ENCODE measurements at regions not wholly inside any gene's neighbourhood (a gene's known extent, or its start where the extent isn't known, plus 50 kb on each side); places are given as distances from the start of the nearest gene placed in this dataset.
"Not testable (repeated sequence)": the region's sequence is repeated elsewhere in the genome, so short reads cannot be mapped to it uniquely, and the experiment has no call there.

DNA sequence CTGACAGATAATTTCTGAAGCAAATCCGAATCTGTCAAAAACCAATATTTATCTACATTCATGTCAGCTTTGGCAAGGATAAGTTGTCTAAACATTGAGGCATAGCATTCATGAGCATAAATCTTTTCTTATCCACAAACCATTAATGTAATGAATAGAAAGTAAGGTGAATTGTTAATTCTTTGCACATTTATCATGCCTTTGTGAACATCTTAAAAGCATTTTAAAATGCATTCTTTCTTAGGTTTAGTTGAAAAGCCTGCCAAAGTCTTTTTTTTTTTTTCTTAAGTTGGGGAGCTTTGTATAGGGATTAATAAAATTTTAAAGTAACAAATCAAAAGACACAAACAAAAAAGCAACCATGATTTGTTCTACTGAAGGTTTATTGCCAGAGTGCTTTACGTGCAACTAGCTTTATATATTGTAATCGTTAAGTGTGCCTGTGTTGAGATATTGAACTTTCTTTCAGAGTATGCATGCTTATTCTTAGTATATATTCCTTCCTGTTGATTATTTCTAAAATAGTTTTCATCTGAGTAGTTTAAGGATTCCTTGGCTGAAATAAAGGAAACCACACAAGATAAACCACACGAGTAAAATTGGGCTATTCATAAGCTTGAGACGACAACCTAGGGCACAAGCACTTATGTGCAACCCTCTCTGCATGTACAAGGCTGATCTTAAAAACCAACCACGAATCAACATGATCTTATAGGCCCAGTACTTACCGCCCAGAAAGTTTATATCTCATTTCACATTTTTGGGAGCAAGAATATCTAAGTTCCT lies 1110.9 kb upstream of the CNTN5 start:
- no peak for FAIRE-seq

DNA sequence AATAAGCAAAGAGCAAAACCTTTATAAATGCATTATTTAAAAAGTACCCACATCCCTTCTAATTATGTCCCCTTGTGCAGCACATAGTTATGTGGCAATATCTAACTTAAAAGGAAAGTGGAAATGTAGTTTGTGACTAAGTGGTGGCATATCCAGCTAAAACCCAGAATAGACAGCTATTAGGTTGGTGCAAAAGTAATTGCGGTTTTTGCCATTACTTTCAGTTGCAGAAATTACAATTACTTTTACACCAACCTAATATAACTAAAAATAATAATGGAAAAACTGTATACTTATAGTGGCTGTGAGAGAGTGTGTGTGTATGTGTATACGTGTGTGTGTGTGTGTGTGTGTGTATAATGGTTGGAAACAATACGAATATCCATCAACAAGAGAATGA lies 1108.1 kb upstream of the CNTN5 start:
- no peak for FAIRE-seq

DNA sequence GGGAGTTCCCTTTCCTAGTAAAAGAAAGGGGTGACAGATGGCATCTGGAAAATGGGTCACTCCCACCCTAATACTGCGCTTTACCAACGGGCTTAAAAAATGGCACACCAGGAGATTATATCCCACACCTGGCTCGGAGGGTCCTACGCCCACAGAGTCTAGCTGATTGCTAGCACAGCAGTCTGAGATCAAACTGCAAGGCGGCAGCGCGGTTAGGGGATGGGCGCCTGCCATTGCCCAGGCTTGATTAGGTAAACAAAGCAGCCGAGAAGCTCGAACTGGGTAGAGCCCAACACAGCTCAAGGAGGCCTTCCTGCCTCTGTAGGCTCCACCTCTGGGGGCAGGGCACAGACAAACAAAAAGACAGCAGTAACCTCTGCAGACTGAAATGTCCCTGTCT lies 1097.8 kb upstream of the CNTN5 start:
- FAIRE-seq: not testable (repeated sequence)

DNA sequence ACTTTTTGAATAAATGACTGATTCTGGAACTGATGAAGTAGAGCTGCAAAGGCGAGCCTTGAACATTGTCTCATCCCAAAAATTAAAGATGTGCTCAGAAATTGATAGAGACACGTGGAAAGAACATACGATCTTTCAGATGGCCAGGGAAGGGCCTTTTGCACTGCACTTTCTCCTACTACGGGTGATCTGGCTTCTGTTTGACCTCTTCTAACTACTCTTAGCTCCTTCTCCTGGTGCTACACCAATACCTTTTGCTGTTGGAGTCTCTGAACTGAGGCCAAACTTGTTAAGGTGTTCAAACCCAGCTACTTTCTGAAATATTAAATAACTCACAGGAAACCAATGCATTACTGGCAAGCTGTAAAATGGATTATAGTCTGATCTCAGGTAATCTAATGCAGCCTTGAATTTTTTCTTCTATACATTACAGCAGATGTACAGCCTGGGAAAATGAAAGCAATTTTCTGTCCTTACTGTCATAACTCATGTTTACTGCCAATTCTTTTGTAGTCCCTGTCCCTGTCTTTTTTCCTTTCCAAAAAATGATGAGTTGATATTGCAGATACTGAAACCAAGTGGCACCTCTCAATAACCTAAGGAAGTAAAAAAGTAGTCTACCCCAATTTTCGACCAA lies 1086.1 kb upstream of the CNTN5 start:
- FAIRE-seq: no peak

DNA sequence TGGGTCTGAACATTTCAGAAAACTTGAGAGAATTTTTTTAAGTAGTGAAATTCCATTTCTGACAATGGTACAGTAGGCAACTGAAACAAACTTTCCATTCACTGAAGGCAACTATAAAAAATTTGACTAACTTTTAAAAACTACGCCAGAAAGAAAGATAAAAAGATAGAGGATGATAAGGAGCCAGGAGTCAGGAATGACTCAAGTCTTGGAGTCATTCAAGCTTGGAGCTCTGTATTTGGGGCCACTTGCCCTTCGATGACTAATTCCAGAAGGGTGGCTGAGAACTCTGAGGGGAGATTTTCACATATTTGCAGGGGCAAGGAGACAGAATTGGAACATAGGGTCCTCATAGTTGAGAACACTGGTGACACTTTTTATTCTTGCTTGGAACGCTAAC lies 1083.2 kb upstream of the CNTN5 start:
- no peak for FAIRE-seq

DNA sequence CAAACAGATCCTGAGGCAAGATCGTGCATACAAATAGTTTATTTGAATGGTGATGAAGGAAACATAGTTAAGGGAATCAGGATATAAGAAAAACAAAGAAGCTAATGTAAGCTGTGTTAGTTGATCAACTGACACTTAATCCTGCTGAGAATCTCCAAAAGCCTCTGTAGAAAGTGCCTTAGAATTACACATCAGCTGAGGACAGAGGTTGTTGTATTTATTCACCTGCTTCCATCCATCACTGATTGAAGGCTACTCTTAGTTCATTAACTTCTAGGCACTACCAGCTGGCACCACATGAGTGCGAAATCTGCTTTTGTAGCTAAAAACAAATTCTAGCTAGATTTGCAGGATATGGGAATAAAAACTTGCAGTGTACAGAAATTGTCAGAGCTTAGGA lies 1082.0 kb upstream of the CNTN5 start:
- no peak for FAIRE-seq

DNA sequence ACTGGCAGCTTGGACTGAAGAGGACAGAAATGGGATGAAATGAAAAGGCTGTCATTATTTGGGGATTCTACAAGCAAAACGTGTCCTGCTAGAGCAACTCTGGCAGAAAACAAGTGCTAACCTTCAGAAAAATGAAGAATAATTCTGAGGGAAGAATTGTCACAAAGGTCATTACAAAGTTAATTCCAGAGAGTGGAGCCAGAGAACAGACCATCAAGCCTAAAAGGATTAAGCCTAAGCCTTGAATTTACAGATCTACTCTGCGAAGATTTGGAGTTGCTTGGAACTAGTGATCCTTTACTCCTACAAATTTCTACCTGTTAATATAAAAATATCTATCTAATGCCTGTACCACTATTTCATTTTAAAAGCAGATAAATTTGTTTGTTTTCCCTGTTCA lies 1077.3 kb upstream of the CNTN5 start:
- no peak for FAIRE-seq

DNA sequence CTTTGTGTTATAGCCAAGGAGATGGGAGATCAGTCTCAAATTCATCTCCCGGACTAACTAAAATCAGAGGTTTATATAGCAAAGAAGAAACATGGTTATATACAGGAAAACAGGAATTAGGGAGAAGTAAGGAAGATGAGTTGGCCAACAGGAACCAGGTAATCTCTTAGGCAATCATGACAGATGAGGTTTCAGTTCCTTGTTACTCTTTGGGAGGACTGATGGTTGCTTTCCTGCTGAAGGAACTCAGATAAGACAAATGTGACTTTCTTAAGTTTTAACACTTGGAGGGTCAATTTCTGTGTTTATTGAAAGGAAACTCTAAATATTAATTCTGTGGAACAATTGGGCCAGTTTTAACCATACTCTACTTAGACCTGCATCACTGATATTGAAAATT lies 1072.0 kb upstream of the CNTN5 start:
- FAIRE-seq: no peak

DNA sequence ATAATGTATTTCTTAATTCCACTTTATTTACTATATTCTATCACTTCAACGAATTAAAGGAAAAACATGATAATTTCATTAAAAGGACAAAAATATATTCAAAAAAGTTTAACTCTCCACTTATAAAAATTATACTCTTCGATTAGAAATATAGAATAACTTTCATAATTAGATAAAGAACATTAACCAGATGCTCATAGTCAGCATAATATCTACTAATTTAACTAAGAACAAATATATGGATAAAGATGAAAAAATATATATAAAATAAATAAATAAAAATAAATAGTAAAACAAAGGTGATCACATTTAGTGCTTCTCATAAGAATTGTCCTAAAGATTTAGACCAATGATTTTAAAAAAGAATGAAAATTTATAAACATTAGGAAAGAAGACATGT lies 1065.2 kb upstream of the CNTN5 start:
- FAIRE-seq: peak; percentile 87

DNA sequence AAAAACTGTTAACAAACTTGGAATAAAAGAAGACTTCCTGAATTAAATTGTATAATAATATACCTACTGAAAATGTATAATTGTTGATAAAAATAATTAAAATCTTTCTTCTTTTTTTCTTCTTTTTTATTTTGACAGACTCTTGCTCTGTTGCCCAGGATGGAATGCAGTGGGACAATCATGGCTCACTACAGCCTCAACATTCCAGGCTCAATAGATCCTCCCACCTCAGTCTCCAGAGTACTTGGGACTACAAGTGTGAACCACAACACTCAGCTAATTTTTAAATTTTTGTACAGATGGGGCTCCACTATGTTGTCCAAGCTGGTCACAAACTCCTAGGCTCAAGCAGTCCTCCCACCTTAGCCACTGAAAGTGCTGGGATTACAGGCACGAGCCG lies 1063.8 kb upstream of the CNTN5 start:
- FAIRE-seq: no peak

DNA sequence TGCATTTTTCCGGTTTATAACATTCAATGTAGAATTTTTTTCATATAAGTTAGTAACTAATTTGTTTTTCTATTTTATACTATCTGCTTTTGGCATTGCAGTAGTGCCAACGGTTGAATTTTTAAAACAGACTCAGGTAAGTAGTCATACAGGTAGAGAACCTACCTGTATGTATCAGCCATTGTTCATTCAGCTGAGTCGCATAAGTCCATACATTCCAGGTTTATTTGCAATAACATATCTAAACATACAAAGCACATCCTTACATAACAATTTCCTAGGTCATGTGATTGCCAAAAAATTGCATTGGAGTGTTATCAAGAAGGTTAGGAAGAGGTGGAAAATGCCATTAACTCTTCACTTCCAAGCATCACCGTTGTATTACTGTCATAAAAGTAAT lies 1059.3 kb upstream of the CNTN5 start:
- no peak for FAIRE-seq

DNA sequence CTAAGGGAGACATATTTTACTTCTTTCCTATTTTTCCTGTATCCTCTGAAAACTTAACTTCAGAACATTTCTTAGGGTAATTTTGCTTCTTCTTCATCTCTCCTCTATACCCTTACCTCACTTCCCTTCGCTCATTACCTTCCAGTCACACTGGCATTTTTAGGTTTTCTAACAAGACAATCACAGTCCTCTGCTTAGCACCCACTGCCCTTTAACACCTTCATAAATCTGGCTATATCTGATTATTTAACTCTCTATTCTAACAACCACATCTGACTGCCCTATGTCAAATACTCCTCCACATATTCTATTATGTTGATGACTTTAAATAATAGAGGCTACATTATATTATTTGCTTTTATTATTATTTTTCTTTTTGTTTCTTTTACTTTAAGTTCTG lies 1058.0 kb upstream of the CNTN5 start:
- FAIRE-seq: no peak

DNA sequence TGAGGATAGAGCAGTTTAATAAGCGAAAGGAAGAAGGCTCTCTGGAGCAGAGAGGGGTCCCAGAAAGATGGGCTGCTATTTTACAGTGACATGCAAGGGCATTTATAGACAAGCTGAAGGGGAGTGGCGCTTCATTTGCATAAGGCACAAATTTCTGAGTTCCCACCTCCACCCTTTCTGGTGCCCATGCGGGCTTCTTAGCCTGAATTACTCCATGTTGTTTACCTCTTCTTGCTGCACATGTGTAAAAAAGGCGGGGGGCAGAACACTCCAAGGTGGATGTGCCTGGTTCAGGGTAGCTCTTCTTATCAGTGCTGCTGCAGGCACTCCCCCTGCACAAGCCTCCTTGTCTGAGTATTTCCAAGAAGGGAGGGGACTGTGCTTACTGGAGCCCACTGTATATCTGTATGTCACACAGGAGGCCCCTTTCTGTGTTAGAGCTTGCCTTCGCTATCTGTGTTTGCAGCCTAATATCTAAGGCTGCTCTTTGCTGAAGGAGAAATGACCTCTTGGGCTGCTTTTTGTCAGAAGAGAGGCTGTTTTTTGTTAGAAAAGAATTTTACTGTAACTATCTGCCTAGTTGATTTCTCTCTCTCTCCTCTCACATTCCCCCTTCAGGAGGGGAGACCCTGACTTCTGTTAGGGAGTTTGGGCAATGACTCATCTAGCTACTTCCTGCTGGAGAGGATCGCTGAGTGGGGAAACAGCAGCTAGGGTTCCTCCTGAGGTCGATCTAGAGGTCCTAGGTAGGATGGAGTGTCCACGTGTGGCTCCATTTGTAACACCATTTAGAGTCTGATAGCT lies 1057.0 kb upstream of the CNTN5 start:
- FAIRE-seq: no peak

DNA sequence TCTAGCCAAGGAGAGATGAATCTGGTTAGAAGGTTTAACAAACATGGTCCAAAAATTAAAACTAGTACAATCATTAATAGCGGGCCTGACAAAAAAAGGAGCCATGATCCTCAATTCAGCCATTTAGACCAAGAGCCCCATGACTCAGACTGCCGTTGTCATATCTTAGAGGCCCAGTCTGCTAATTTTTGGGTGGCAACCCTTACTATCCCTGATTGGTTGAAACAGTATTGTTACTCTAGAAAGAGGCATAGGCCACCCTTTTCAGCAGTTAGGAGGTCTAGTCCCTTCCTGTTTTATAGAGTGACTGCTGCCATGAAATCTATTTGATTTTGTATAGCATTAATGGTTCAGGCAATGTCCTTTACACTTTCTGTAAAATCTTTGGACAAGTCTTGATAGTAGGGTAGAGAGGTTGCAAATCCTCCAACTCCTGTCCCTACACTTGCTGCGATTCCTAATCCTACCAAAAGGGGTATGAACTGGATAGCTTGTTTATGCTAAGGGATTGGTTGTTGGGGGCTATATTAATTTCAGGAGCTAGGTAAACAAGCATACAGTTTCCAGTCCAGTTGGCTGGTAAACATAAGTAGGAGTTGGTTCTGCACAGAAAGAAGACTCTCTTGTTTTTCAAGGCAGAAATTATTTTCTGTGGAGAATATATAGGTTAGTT lies 1056.3 kb upstream of the CNTN5 start:
- no peak for FAIRE-seq

DNA sequence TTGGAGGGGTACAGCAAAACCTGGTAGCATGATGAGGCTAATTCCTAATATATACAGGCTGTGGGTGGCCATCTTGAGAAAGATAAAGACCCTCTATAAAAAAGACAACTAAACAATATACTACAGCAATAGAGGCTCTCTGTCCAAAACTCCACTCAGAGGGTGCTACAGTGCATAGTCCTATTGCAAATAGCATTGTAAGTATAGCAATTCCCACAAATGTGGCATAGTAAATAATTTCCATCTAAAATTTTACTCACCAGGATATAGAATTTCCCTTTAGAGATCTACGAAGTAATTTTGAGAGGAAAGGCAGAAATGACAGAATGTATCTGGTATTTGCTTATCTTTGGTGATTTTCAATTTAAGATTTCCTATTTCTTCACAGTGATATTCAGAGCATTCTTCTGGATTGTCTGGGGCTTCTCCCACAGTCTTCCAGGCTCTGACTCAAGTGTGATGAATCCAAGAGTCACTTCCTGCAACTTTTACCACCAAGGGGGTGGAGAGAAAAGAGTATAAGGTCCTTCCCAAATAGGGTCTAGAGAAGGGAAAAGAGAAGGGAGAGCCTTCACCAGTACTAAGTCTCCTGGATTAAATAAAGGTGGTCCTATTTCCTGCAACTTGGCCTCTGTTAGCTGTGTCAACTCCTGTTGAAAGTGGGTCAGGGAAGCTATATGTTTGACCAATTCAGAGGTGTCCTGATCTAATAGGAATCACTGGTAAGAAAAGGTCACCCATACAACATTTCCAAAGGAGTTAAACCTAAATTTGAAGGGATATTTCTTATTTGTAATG lies 1054.7 kb upstream of the CNTN5 start:
- no peak for FAIRE-seq

DNA sequence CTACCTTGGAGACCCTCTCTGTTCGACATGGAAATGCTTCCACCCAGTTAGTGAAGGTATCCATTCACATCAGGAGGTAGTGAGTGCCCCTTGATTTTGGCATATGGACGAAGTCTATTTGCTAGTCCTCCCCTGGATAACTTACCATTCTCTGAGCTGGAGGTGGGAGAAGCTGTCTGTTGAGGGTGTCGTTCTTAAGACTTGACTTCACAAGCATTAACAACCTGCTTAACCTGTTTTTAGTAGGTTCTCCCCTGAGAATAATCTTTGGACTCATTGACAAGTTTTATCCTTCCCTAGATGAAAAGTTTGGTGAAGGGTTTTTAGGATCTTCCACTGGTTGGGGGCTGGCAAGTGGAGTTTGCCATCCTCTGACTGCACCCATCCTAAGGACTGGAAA lies 1053.8 kb upstream of the CNTN5 start:
- no peak for FAIRE-seq

DNA sequence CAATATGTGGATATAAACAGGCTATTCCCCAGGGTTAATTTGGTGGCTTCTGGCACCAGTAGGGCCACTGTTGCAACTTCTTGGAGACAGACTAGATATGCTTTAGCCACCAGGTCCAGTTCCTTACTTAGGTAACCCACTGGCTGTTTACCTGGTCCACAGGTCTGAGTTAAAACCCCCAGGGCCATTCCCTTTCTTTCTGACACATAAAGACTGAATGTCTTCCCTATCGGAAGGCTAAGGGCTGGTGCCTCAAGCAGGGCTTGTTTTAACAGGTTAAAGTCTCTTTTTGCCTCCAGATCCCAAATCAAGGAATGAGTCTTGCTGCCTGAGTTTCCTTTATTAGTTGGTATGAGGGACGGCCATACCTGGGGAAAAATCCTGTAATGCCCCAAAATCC lies 1052.7 kb upstream of the CNTN5 start:
- no peak for FAIRE-seq

DNA sequence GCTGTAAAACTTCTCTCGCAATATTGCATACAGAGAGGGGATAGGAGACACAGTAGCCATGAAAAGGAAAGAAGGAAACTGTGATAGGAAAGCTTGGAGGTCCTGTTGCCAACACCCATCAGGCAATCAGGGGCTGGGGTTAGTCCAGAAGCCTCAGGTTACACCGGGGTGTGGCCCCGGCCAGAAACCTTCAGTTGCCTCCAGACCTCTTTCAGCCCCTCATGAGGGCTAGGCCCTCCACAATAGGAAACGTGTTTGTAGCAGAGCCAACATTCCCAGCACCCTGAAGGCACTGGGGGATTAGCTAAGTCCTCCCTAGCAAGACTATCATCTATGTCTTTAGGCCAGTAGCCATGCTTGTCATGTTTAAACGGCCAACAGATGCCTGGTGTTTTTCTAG lies 1048.0 kb upstream of the CNTN5 start:
- no peak for FAIRE-seq

DNA sequence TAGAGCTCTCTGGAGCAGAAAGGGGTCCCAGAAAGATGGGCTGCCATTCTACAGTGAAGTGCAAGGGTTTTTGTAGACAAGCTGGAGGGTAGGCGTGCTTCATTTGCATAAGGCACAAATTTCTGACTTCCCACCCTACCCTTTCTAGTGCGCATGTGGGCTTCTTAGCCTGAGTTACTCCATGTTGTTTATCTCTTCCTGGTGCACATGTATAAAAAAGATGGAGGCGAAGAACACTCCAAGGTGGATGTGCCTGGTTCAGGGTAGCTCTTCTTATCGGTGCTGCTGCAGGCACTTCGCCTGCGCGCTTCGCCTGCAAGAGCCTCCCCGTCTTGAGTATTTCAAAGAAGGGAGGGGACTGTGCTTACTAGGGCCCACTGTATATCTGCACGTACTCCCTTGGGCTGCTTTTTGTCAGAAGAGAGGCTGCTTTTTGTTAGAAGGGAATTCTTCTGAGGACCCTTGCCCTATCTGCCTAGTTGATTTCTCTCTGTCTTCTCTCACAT lies 1047.3 kb upstream of the CNTN5 start:
- no peak for FAIRE-seq

DNA sequence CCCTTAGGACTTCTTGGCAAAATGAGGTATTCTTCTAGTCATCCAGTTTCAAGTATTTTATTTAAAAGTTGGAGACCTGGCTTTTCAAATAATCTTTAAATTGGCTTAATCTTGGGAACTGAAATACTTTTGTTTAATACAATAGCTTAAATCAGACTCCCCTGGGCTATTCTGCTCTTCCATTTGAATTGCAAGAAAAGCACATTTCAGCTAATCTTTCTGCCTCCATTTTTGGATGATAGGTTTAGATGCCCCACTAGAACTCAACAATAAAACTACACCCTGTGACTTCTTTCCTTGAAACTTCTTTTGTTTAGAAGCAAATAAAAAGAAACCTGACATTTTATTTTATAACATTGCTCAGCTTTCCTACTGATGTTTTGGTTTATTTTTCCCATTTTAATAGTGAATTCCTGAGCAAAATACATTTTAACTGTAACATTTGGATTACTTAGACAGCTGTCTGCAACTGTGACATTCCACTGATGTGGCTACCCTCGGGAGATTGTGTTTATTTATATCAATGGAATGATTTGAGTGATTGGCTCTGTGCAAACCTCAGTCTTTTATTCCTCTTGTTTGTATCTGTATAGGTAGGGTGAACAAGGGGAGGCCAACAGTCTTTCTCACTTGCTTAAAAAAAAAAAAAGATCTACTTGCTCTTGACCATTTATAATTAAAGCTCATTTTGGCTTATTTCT lies 1045.8 kb upstream of the CNTN5 start:
- no peak for FAIRE-seq

DNA sequence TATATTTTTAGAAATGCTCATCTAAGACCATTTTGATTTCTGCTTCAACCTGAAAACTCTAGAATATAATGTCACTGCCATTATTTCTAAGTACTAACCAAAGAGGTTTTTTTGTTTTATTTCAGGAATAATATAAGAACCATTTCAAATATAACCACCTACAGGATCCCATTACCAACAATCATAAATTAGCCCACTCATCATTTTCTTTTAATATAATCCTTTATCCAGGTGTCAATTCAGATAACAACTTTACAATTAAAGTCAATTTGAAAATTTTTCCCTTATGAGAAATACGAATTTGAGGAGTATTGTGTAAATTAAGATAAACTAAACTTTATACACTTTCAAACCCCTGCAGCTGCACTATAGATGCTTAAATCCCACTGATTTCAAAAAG lies 1043.0 kb upstream of the CNTN5 start:
- no peak for FAIRE-seq

DNA sequence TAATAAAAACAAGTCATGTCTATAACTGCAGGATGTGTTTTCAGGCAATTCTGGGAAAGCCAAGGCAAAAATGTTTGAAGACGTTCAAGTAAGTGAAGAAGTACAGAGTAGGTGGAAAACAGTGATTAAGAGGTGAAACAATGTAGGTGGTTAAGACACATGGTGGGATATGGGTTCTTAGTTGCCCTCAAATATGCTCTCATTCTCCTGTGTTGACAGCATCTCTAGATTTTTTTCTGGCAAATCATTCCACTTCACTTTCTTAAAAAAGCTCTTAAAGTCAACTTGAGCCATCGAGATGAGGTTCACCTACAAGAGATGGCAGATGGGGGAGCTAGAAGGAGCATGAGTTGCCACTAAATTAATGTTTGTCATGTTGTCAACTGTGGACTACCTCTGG lies 1041.0 kb upstream of the CNTN5 start:
- FAIRE-seq: no peak
